Globus pallidus (tissue), 1 donor: ENCODE measurements at regions not wholly inside any gene's neighbourhood (a gene's known extent, or its start where the extent isn't known, plus 50 kb on each side); places are given as distances from the start of the nearest gene placed in this dataset.
"Not testable (repeated sequence)": the region's sequence is repeated elsewhere in the genome, so short reads cannot be mapped to it uniquely, and the experiment has no call there.

Experiments used
- DNase-seq: peaks from one replicate; pipeline ENCODE4 v3.0.0-alpha.2; 2015; ENCODE audit warnings: low spot score

DNA sequence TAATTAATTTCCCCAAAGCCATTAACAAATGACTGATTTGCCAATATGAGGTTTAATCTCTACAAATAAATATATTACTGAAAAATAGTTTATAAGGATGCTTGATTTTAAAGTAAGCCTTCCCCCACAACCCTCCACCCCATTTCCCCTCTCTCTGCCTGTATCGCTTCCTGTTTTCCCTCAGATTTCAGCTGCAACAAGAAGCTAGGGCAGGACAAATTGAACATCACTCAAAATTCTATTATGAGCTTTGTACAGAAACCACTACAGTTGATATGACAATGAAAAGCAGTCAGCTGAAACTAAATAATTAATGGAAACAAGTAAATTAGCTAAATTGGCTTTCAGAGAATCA lies 109.0 kb upstream of the SP4 start:
- no peak for DNase-seq

DNA sequence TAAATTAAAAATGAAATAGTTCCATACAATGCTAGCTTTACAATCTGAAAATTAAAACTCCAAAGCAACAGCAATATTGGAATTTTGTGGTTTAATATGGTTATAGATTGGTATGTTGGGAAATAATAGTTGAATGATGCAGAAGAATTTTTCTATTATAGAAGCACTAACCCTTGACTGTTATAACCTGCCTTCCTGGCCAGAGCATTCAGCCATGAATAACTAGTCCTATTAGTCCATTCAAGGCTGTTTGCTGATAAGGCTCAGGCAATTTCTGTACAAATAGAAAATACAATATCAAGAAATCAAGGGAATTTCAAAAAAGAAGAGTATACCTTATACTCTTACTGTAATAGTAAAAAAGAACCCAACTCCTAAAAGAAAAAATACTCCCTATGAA lies 101.6 kb upstream of the SP4 start:
- no peak for DNase-seq

DNA sequence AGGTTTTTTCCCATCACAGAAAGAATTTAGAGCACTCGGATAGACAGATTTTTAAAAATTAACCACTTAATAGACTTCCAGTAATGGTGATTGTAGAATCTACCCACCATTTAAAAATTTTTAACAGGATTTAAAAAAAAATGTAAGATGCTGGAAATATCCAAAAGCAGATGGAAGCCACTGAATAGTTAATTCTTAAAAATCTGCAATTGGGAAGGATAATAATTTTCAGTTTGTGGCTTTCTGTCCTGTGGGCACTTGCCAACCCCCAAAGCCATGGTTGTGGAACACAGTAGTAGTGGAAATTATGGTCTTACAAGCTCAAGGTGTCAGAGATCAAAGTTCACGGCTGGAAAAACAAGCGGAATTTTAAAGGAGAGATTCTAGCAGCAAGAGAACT lies 101.0 kb upstream of the SP4 start:
- no peak for DNase-seq

DNA sequence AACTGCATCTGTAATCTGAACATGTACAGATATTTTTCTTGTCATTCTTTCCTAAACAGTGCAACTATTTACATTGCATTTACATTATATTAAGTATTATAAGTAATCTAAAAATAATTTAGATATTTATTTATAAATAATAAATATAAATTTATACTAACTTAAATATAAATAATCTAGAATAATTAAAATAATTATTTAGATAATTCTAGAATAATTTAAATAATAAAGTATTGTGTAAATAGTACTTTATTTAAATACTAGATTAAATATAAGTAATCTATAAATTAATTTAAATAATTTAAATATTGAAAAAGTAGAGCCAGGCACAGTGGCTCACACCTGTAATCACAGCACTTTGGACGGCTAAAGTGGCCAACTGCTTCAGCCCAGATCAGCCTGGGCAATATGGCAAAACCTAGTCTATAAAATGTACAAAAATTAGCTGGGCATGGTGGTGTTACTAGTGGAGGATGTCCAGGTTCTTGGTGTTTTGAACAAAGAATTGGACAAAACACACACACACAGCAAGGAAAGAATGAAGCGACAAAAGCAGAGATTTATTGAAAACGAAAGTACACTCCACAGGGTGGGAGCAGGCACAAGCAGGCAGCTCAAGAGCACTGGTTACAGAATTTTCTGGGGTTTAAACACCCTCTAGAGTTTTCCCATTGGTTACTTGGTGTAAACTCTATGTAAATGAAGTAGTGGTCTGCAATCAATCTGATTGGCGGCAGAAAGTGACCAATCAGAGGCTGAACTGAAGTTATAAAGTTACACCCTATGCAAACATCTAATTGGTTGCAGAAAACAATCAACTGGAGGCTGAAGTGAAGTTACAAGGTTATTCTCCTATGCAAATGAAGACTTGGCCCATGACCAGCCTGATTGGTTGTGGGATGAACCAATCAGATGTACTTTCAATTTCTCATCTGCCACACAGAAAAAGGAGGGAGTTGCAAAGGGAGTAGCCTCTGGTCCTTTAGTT lies 100.2 kb upstream of the SP4 start:
- no peak for DNase-seq

DNA sequence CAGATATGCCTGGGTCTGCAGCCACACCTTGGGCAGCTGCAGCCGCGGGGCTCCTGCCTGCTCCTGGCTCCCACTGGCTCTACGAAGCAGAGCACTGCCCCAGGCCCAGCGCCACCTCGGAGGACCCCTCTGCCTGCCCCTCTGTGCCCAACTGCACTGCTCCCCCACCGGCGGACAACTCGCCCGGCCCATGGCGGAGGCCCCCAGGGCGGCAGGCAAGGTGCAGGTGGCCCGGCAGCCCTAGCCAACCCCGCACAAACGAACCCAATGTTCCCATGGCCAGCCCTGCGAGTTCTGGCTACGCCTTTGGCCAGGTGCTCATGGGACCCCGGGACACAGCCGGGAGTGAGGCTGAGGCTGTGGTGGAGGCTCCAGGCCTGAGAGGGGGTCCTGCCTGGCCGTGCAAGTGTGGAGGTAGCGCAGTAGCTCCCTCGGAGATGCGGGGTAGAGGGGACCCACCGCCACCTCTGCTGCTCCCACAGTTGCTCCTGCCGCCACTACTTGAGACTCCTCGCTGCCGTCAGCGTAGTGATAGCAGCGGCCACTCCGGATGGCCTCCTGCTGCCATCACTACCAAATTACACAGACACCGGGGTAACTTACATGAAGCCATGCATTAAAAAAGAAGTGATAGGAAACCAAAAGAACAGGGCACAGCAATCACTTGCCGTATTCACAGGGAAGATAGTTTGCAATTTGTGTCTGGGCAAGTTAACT lies 97.3 kb upstream of the SP4 start:
- DNase-seq = no peak

DNA sequence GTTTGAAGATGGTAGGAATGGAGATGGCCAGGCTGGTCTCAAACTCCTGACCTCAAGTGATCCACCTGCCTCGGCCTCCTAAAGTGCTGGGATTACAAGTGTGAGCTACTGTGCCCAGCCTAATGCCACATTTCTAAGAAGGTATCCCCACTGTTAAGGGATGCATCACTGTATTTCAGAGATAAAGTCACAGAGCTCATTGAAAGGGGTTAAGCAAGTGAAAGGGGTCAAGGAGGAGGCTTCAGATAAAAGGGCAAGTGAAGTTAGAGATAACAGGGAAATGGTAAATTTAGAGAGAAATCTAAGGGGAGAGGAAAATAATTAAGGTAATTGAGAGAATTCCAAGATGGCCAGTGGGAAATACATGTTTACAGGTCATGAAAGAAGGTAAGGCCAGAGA lies 93.0 kb upstream of the SP4 start:
- no peak for DNase-seq

DNA sequence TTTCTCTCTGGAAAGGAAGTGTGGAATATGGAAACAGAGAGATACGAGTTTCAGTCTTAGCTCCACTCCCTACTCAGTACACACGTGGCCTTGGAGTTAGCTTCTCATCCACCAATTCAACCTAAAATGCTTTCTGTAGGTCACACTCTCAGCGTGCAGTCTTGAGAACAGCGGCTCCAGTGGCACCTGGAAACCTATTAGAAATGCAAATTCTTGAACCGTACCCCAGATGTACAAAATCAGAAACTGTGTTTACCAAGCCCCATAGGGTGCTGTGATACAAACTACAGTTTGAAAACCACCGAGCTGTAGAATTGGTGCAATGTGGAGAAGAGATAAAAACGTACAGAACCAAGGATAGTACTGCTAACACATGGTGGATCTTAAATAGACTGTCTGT lies 91.1 kb upstream of the SP4 start:
- DNase-seq = no peak

DNA sequence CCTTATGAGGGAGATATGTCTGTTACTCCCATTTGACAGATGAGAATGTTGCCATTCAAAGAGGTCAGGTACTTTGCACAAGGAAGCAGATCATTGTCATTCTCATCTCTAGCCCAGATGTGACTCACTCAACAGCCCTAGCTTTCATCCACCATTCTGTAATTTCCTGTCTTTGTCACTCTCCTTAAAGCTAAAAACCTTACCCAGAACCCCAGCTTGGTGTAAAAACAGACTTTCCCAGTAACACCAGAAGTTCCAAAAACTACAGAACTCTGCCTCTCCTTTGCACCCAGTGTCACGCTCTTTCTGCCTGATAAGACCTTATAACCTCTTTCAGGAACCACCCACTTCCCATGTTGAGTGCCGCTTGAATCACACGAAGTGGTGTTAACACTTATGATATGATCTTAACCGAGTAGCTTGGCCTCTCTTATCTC lies 89.1 kb upstream of the SP4 start:
- no peak for DNase-seq

DNA sequence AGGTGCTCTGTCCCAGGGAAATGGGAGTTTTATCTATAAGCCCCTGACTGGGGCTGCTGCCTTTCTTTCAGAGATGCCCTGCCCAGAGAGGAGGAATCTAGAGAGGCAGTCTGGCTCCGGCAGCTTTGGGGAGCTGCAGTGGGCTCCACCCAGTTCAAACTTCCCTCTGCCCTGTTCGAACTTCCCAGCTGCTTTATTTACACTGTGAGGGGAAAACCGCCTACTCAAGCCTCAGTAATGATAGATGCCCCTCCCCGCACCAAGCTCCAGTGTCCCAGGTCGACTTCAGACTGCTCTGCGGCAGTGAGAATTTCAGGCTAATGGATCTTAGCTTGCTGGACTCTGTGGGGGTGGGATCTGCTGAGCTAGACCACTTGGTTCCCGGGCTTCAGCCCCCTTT lies 83.0 kb upstream of the SP4 start:
- DNase-seq = not testable (repeated sequence)

DNA sequence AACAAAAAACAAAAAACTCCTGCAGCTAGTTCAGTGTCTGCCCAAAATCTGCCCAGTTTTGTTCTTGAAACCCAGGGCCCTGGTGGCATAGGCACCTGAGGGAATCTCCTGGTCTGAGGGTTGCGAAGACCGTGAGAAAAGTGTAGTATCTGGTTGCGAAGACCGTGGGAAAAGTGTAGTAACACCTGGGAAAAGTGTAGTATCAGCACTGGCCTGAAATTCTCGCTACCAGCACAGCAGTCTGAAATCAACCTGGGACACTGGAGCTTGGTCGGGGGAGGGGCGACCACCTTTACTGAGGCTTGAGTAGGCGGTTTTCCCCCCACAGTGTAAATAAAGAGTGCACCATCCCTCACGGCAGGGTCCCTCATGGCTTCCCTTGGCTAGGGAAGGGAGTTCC lies 82.5 kb upstream of the SP4 start:
- DNase-seq = no peak

DNA sequence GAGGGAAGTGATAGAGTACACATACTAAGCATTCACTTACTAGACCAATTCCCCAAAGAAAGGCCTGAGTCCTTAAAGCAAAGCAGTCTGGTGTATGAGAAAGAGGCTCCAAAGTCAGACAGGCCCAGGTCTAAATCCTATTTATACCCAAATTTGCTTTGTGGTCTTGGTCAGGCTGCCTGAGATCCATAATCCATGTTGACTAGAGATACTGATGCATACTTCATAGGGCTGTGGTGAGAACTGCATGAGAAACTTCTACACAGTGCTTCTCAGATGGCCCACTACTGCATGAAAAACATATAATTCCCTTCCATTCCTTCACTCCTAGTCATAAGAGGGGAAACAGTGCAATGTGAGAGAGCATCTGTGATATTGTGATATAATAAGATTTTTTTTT lies 81.6 kb upstream of the SP4 start:
- DNase-seq = no peak

DNA sequence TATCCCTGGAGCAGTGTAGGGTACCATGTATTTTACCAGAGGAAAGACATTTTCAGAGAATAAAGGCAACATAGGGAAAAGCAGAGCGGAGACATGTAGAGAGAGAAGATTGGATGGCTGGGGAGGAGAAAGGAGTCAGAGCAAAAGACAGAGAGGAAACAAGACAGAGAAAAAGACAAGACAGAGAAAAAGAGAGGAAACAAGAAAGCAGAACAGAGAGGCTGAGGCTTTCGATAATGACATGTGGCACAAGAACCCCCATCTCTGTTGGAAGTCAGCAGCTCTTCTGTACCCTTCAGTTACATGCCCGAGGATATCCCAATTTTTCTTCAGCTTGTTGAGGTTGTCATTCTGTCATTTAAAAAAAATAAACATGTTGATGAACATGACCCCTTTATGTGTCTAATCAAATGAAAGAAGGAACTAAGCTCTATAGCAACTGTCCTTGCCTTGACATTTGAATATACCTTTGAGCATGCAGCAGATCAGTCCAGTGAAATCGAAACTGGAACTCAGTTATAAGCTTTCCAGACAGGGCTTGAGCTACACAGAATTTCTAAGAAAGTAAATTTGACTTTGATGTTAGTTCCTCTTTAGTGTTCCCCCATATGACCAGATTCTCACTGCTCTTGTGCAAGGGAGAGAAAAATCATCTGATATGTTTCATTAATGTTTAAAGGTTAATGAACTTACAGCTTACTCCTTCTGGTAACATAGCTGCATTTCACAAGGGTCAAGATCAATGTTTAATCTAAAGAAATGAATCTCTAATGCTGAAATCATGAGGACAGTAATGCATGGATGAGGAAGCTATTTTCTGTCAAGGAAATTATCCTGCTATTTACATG lies 75.1 kb upstream of the SP4 start:
- peak; percentile 51 for DNase-seq

DNA sequence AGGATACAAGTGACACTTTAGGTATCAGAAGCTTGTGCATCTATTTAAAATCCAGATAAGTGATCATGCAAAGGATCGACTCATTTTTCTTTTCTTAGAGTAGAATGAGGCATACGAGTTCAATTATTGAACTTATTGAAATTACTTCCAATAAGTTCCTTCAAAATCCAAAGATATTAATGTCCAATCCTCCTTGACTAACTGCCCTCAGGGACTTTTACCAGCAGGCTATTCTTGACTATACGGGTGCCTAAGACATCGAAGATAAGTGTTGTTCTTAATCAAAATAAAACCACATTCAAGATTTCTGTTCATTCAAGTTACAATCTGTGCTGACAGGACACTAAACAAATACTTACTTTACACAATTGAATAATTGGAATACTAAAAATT lies 74.5 kb upstream of the SP4 start:
- no peak for DNase-seq

DNA sequence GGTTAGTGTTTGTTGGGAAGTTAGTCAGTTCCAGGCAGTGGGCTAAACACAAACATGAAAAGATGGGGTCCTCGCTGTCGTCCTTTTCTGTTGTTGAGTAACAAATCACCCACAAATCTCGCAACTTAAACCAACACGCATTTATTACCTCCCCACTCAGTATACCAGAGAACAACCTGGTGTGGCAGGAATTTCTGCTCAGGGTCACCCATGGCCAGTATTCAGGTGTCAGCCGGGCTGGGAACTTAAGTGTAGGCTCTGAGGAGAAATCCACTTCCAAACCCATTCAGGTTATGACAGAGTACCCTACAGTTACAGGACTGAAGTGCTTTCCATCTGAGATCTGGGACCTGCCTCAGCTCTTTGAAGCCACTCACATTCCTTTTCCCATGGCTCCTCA lies 73.6 kb upstream of the SP4 start:
- DNase-seq = no peak

DNA sequence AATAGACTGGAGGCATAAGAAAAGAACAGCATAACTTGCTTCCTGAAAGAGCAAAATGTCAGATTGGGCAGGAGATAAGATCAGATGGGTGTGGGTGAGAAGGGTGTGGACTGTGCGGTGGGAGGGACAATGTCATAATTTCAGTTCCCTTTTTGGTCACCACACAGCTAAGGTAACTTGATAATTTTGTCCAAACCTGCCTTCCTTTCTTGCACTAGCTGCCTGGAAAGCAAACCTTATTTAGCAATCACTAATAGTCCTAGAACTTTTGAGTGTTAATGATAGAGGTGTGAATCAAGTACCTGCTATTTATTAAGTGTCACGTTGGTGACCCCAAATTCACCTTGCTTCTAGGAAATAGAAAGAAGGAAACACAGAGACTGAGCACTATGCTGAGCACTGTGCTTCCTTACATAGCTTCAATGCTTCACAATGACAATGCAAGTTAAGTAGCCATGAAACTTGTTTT lies 72.4 kb upstream of the SP4 start:
- DNase-seq = no peak

DNA sequence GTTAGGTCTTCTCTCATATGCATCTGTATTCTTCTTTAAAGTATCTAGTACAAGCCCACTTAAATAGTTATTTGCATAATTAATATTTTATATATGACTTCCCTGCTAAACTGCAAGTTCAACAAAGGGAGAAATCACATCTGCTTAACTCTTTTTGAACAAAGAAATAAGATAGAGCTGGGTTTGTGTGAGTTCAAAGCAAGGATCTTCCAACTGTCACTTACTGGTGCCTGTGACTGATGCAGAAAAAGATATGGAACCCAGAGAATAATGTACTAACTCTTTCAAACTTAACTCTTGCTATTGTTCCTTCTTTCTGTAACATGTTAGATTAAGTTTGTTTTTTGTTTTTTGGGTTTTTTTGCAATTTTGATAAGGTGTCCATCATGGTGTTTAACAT lies 71.3 kb upstream of the SP4 start:
- DNase-seq = no peak

DNA sequence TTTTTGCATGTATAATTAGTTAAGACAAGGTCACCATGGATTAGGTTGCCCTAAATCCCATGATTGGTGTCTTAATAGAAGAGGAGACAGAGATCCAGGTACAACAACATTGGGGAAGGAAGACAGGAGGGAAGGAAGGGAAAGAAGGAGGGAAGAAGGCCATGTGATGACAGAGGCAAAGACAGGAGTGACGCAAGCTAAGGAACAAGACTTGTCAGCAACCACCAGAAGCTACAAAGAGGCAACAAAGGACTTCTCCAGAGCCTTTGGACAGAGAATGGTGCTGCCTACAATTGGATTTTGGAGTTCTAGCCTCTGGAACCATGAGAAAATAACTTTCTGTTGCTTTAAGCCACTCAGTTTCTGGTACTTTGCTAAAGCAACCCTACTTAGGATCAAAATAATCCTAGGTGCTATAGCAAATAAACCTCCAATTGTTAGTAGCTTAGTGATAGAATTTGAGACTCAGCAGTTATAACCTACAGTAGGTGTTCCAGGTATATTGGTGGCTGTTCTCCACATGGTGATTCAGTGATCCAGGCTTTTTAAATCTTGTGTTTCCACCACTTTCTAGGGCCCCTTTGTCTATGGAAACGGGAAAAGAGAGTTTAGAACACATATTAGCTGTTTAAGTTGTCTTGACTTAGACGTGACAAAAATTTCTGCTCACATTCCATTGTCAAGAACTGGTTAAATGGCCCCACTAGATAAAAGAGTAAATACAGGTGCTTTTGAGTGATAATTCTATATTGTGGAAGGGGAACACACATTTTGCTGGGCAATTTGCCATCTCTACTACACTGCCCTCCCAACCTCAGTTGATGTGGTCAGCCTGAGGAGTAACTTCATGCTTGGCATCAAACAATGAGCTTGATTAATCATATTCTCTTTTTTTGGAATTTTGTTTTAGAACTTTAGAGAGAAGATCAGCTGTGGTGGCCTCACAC lies 70.5 kb upstream of the SP4 start:
- no peak for DNase-seq

DNA sequence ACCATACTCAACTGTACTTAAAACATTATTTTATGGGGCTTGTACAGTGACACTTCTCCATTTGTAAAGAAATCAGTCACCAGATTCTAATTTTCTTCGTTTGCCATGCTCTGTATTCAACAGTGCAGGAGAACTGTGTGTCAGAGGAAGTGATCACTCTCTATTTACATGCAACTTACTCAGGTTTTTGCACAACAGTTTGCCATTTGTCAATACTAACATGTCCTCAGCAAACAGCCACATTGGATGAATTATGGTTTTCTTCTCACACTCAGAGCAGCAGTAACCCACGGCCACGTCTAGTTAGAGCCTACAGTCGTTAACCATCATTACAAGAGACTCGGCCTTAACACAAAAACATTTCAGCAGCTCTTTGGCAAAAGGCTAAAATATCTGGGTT lies 69.2 kb upstream of the SP4 start:
- no peak for DNase-seq

DNA sequence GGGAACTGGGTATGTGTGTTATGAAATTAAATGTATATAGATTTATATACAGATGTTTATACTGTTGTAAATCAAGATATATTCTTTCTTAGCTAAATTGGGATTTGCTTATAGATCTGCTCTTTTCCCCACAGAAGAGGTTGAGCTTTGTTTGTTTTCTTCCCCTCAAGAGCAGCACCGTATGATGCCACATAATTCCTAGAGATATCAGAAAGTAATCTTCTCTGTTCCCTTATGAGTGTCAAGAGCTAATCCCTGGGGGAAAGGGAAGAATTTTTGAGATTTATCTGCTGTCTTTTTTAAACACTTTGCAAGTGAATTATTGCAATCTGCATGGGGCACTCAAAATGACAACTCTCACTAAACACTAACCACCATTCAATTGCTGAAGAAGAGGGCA lies 68.7 kb upstream of the SP4 start:
- no peak for DNase-seq

DNA sequence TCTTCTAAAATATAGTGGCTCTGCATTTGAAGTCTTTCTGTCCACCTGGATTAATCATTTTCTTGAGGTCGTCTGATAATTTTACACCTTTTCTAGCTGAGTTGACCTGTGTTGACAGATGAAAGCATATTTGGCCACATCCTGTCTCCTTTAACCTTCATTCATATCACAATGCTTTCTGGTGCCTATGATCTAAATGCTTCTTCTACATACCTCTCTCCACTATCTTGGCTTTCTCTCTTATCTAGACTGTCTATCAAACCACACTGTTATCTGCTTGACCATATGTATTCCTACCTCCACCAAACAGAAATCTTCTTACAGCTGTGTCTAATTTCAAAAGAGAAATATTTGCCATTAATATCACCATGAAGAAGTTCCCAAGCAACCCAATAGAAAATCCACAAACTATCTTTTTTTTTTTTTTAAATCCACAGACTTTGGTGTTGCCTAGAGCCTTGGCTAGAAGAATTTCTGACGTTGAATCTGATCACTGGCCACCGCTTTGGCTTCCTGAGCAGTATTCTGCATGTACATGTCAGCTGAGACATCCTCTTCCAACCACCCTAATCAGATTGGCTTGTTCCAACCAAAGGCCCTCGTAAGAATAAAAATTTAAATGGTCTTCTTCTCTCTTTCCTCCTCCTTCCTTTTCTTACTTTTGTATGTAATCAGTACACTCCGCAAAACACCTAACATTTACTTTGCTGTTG lies 66.3 kb upstream of the SP4 start:
- no peak for DNase-seq
